Prostate gland (tissue), 2 donors: ENCODE measurements at regions not wholly inside any gene's neighbourhood (a gene's known extent, or its start where the extent isn't known, plus 50 kb on each side); places are given as distances from the start of the nearest gene placed in this dataset.

Experiments used
- CTCF ChIP-seq, 4 experiments: fragments of 200-600 bp in 2 of 4; fragments of 450-650 bp in 2 of 4; sonication (generic) in 2 of 4; IDR thresholded peaks; 1 replicate in 3 of 4; 2 replicates in 1 of 4; pipeline ENCODE4 v1.5.1; 2016 to 2019; ENCODE audit warnings: antibody characterized with exemption in 4 of 4, mild to moderate bottlenecking in 2 of 4, moderate library complexity in 2 of 4
- POLR2AphosphoS5 ChIP-seq: sonication (generic); formaldehyde crosslinking; IDR thresholded peaks from one replicate; pipeline ENCODE4 v1.6.1; 2017; ENCODE audit warnings: antibody characterized with exemption

GRCh38 chr2:47265751-47266231, 89.5 kb upstream of the CALM2 start:
- TF ChIP-seq CTCF (IDR thresholded peaks at IDR 0.05) (no peak), POLR2AphosphoS5 (no peak)
